ENCODE measurements at regions not wholly inside any gene's neighbourhood (a gene's known extent, or its start where the extent isn't known, plus 50 kb on each side); places are given as distances from the start of the nearest gene placed in this dataset.

DNA sequence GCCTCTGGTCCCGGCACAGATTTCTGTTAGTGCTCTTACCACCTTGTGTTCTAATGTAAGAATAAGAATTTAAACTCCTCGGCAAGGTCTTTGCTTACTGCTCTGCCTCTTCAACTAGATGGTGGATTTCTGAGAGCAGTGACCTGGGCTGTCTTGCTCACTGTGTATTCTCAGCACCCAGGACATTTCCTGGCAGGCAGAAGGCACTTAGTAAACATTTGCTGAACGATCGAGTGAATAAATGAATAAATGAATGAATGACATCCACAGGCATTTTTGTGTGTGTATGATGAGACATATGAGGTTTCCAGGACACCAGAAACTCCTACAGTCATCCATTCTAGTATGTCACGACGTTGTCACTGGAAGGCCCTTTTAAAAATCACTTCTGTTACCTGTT lies 143.2 kb downstream of the BOD1 start:
- POLR2A ChIA-PET, result interaction anchor here (1.2 to 1.8 kb wide), 4 partner anchors 18 to 157 kb away, joined by 3 to 16 read pairs (median 6); no protein-coding TSS in a partner anchor
- DNase-seq (ENCODE audit: low read depth, low spot score), result no peak
- Histone ChIP-seq H3K9me3 (ENCODE audit: control insufficient read depth, insufficient read depth, low read length) (no peaks in the 10 kb centered on the region), H3K27ac (ENCODE audit: low read depth, low read length) (peak overlapping the region; percentile 87), H3K4me3 (ENCODE audit: low read depth, low read length) (no peak overlapping the region), H3K27me3 (ENCODE audit: control insufficient read depth, insufficient read depth, low read length) (no peaks in the 10 kb centered on the region)
- CTCF ChIA-PET, result interaction anchor here (0.9 to 1.5 kb wide), 2 partner anchors 23 to 179 kb away, joined by 3 to 4 read pairs; no protein-coding TSS in a partner anchor
- TF ChIP-seq, protein P1, sequence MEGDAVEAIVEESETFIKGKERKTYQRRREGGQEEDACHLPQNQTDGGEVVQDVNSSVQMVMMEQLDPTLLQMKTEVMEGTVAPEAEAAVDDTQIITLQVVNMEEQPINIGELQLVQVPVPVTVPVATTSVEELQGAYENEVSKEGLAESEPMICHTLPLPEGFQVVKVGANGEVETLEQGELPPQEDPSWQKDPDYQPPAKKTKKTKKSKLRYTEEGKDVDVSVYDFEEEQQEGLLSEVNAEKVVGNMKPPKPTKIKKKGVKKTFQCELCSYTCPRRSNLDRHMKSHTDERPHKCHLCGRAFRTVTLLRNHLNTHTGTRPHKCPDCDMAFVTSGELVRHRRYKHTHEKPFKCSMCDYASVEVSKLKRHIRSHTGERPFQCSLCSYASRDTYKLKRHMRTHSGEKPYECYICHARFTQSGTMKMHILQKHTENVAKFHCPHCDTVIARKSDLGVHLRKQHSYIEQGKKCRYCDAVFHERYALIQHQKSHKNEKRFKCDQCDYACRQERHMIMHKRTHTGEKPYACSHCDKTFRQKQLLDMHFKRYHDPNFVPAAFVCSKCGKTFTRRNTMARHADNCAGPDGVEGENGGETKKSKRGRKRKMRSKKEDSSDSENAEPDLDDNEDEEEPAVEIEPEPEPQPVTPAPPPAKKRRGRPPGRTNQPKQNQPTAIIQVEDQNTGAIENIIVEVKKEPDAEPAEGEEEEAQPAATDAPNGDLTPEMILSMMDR (IDR thresholded peaks at IDR 0.05; ENCODE audit: low read depth, low read length), result no peak

DNA sequence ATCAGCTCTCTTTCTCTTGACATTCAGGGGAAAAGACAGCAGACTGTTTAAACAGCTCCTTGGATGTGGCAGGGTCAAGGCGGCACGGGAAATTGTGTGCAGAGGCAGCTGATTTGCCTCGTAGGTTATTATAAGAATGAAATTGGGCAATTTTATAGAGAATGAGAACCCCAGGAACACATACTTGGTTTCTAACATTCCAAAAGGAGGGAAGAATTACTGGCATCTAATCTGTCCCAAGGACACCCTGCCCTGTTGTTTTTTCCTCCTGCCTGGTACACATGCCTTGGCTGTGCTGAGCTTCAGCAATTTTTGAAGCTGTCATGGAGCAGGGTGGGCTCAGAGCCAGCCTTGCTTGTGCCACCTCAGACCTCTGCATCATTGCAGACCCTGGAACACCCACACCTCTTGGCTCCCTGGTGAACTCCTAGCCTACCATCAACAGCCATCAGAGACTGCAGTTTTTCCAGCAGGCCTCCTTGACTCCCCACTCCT lies 143.6 kb downstream of the BOD1 start:
- no peak for DNase-seq (ENCODE audit: low read depth, low spot score)
- Histone ChIP-seq H3K27ac (ENCODE audit: low read depth, low read length) (peak overlapping the region; percentile 87), H3K9me3 (ENCODE audit: control insufficient read depth, insufficient read depth, low read length) (no peaks in the 10 kb centered on the region), H3K4me3 (ENCODE audit: low read depth, low read length) (no peak overlapping the region), H3K27me3 (ENCODE audit: control insufficient read depth, insufficient read depth, low read length) (no peaks in the 10 kb centered on the region)
- TF ChIP-seq, protein P1 (IDR thresholded peaks at IDR 0.05; ENCODE audit: low read depth, low read length), result no peak
- ChIA-PET POLR2A (interaction anchor here (0.6 to 1.8 kb wide), 8 partner anchors 10 to 157 kb away, joined by 3 to 16 read pairs (median 4); no protein-coding TSS in a partner anchor), CTCF (interaction anchor here (0.7 to 1.5 kb wide), 4 partner anchors 19 to 179 kb away, joined by 3 to 4 read pairs (median 4); no protein-coding TSS in a partner anchor)

DNA sequence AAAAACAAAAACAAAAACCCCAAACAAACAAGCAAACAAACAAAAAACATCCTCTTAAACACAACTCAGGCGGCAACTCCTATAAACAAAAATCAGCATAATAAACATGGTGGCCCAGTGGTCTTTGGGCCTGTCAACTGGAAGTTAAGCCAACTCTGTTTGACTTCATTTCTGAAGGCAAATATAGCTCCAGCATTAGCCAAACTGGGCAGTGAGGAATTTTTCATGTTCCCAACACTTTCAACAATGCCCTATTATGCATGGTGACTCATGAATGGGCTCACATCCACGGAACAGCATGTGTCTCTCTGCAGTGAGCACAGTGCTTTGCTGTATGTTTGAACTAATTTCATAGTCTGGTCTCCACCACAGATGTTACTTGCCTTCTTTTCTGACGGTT lies 143.9 kb upstream of the STC2 start:
- TF ChIP-seq, protein P1 (IDR thresholded peaks at IDR 0.05; ENCODE audit: low read depth, low read length), result no peak
- DNase-seq (ENCODE audit: low read depth, low spot score), result peak; percentile 93
- no peaks in the 10 kb centered on the region for H3K9me3 ChIP-seq (ENCODE audit: control insufficient read depth, insufficient read depth, low read length)
- no peaks in the 10 kb centered on the region for H3K27me3 ChIP-seq (ENCODE audit: control insufficient read depth, insufficient read depth, low read length)
- ChIA-PET CTCF (interaction anchor here (0.6 to 1.5 kb wide), 5 partner anchors 18 to 178 kb away, joined by 3 to 4 read pairs (median 4); no protein-coding TSS in a partner anchor), POLR2A (interaction anchor here (0.6 to 1.8 kb wide), 9 partner anchors 9 to 156 kb away, joined by 3 to 16 read pairs (median 4); no protein-coding TSS in a partner anchor)
- H3K4me3 ChIP-seq (ENCODE audit: low read depth, low read length), result no peak overlapping the region
- peak overlapping the region; percentile 87 for H3K27ac ChIP-seq (ENCODE audit: low read depth, low read length)

DNA sequence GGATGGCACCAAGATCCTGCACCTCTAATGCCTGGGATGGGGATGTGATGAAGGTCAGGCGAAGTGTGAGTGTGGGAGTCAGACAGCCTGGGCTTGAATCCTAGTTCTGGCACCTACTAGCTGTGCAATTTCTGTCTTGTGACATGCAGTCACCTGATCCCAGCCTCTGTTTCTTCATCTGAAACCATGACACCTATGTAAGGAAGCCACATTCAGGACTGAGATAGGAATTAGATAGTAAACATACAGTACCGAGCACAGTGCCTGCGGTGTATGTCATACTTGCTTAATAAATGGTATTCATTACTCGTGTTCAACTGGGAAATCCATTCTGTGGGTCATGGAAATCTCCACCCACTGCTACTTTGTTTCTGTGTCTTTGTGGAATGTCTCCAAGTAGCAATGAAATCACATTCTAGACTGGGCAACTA lies 140.6 kb upstream of the STC2 start:
- ChIA-PET POLR2A (no interaction called here), CTCF (no interaction called here)
- Histone ChIP-seq H3K27ac (ENCODE audit: low read depth, low read length) (no peak overlapping the region), H3K27me3 (ENCODE audit: control insufficient read depth, insufficient read depth, low read length) (no peaks in the 10 kb centered on the region), H3K4me3 (ENCODE audit: low read depth, low read length) (no peak overlapping the region), H3K9me3 (ENCODE audit: control insufficient read depth, insufficient read depth, low read length) (peaks cover 8% of the 10 kb centered on the region; the same call in 1 of the 2 replicates)
- DNase-seq (ENCODE audit: low read depth, low spot score), result no peak
- TF ChIP-seq, protein P1 (IDR thresholded peaks at IDR 0.05; ENCODE audit: low read depth, low read length), result no peak

DNA sequence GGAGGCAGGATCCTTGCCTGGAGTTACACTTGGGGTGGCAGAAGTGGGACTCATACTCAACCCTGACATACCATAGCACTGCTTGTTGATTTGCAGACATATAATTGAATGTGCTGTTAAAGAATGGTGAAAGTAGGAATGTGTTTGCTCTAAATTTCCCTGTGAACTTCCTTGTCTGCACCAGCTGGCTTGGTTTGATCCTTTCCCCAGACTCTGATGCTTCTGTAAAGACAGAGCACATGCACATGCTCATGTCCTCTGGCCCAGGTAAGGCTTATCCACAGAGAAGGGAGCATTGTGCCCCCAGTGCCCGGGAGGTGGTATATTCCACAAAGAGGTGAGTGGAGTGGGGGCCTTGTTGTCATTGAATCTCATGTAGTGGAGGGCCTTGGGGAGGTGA lies 138.0 kb upstream of the STC2 start:
- Histone ChIP-seq H3K9me3 (ENCODE audit: control insufficient read depth, insufficient read depth, low read length) (peaks cover 15% of the 10 kb centered on the region; the same call in 1 of the 2 replicates), H3K27me3 (ENCODE audit: control insufficient read depth, insufficient read depth, low read length) (no peaks in the 10 kb centered on the region), H3K27ac (ENCODE audit: low read depth, low read length) (no peak overlapping the region), H3K4me3 (ENCODE audit: low read depth, low read length) (no peak overlapping the region)
- DNase-seq (ENCODE audit: low read depth, low spot score), result no peak
- CTCF ChIA-PET, result no interaction called here
- POLR2A ChIA-PET, result no interaction called here
- TF ChIP-seq, protein P1 (IDR thresholded peaks at IDR 0.05; ENCODE audit: low read depth, low read length), result no peak
